ENCODE measurements at regions not wholly inside any gene's neighbourhood (a gene's known extent, or its start where the extent isn't known, plus 50 kb on each side); places are given as distances from the start of the nearest gene placed in this dataset.

GRCh38 chr17:13256545-13256944 is 238.7 kb upstream of the ELAC2 start:
- no peaks in the 10 kb centered on the region for H3K4me1 ChIP-seq (ENCODE audit: control insufficient read depth in 2 of 2, insufficient read depth in 2 of 2, low read length in 2 of 2)

GRCh38 chr17:13253733-13254410 is 236.0 kb upstream of the ELAC2 start:
- Histone ChIP-seq H3K36me3 (ENCODE audit: control insufficient read depth in 2 of 2, insufficient read depth in 2 of 2, low read length in 2 of 2) (no peaks in the 10 kb centered on the region), H3K27me3 (ENCODE audit: control insufficient read depth in 2 of 2, insufficient read depth in 2 of 2, low read length in 2 of 2) (no peaks in the 10 kb centered on the region), H3K4me3 (ENCODE audit: low read length in 2 of 2) (no peak overlapping the region), H3K9me3 (ENCODE audit: control insufficient read depth in 2 of 2, low read length in 2 of 2) (no peaks in the 10 kb centered on the region), H3K27ac (ENCODE audit: low read depth in 2 of 2, low read length in 2 of 2) (no peak overlapping the region), H3K4me1 (ENCODE audit: control insufficient read depth in 2 of 2, insufficient read depth in 2 of 2, low read length in 2 of 2) (no peaks in the 10 kb centered on the region), H3K9ac (ENCODE audit: low read depth in 1 of 2, low read length in 2 of 2) (no peak overlapping the region)

More at GRCh38 chr17:13256545-13256944, 238.7 kb upstream of the ELAC2 start:
- Histone ChIP-seq H3K9ac (ENCODE audit: low read depth in 1 of 2, low read length in 2 of 2) (no peak overlapping the region), H3K36me3 (ENCODE audit: control insufficient read depth in 2 of 2, insufficient read depth in 2 of 2, low read length in 2 of 2) (no peaks in the 10 kb centered on the region), H3K9me3 (ENCODE audit: control insufficient read depth in 2 of 2, low read length in 2 of 2) (no peaks in the 10 kb centered on the region), H3K4me3 (ENCODE audit: low read length in 2 of 2) (no peak overlapping the region), H3K27ac (ENCODE audit: low read depth in 2 of 2, low read length in 2 of 2) (no peak overlapping the region), H3K27me3 (ENCODE audit: control insufficient read depth in 2 of 2, insufficient read depth in 2 of 2, low read length in 2 of 2) (no peaks in the 10 kb centered on the region)

GRCh38 chr17:13244513-13244912 is 226.7 kb upstream of the ELAC2 start:
- Histone ChIP-seq H3K27me3 (ENCODE audit: control insufficient read depth in 2 of 2, insufficient read depth in 2 of 2, low read length in 2 of 2) (no peaks in the 10 kb centered on the region), H3K4me1 (ENCODE audit: control insufficient read depth in 2 of 2, insufficient read depth in 2 of 2, low read length in 2 of 2) (no peaks in the 10 kb centered on the region), H3K9me3 (ENCODE audit: control insufficient read depth in 2 of 2, low read length in 2 of 2) (no peaks in the 10 kb centered on the region), H3K36me3 (ENCODE audit: control insufficient read depth in 2 of 2, insufficient read depth in 2 of 2, low read length in 2 of 2) (no peaks in the 10 kb centered on the region), H3K27ac (ENCODE audit: low read depth in 2 of 2, low read length in 2 of 2) (no peak overlapping the region), H3K4me3 (ENCODE audit: low read length in 2 of 2) (no peak overlapping the region), H3K9ac (ENCODE audit: low read depth in 1 of 2, low read length in 2 of 2) (no peak overlapping the region)

GRCh38 chr17:13243585-13243984 is 225.8 kb upstream of the ELAC2 start:
- no peak overlapping the region for H3K27ac ChIP-seq (ENCODE audit: low read depth in 2 of 2, low read length in 2 of 2)
- no peaks in the 10 kb centered on the region for H3K9me3 ChIP-seq (ENCODE audit: control insufficient read depth in 2 of 2, low read length in 2 of 2)
- no peaks in the 10 kb centered on the region for H3K27me3 ChIP-seq (ENCODE audit: control insufficient read depth in 2 of 2, insufficient read depth in 2 of 2, low read length in 2 of 2)
- H3K4me3 ChIP-seq (ENCODE audit: low read length in 2 of 2), result no peak overlapping the region
- no peaks in the 10 kb centered on the region for H3K36me3 ChIP-seq (ENCODE audit: control insufficient read depth in 2 of 2, insufficient read depth in 2 of 2, low read length in 2 of 2)
- H3K9ac ChIP-seq (ENCODE audit: low read depth in 1 of 2, low read length in 2 of 2), result no peak overlapping the region
- no peaks in the 10 kb centered on the region for H3K4me1 ChIP-seq (ENCODE audit: control insufficient read depth in 2 of 2, insufficient read depth in 2 of 2, low read length in 2 of 2)

GRCh38 chr17:13240851-13241250 is 223.0 kb upstream of the ELAC2 start:
- Histone ChIP-seq H3K4me3 (ENCODE audit: low read length in 2 of 2) (no peak overlapping the region), H3K27ac (ENCODE audit: low read depth in 2 of 2, low read length in 2 of 2) (no peak overlapping the region), H3K36me3 (ENCODE audit: control insufficient read depth in 2 of 2, insufficient read depth in 2 of 2, low read length in 2 of 2) (no peaks in the 10 kb centered on the region), H3K9me3 (ENCODE audit: control insufficient read depth in 2 of 2, low read length in 2 of 2) (no peaks in the 10 kb centered on the region), H3K4me1 (ENCODE audit: control insufficient read depth in 2 of 2, insufficient read depth in 2 of 2, low read length in 2 of 2) (no peaks in the 10 kb centered on the region), H3K9ac (ENCODE audit: low read depth in 1 of 2, low read length in 2 of 2) (no peak overlapping the region), H3K27me3 (ENCODE audit: control insufficient read depth in 2 of 2, insufficient read depth in 2 of 2, low read length in 2 of 2) (no peaks in the 10 kb centered on the region)

GRCh38 chr17:13230350-13231264 is 212.8 kb upstream of the ELAC2 start:
- Histone ChIP-seq H3K9me3 (ENCODE audit: control insufficient read depth in 2 of 2, low read length in 2 of 2) (no peaks in the 10 kb centered on the region), H3K4me3 (ENCODE audit: low read length in 2 of 2) (peak overlapping the region in 1 of 2 donors; percentile 3), H3K4me1 (ENCODE audit: control insufficient read depth in 2 of 2, insufficient read depth in 2 of 2, low read length in 2 of 2) (peaks cover 0 to 6% of the 10 kb centered on the region in 2 donors), H3K27ac (ENCODE audit: low read depth in 2 of 2, low read length in 2 of 2) (no peak overlapping the region), H3K9ac (ENCODE audit: low read depth in 1 of 2, low read length in 2 of 2) (no peak overlapping the region), H3K36me3 (ENCODE audit: control insufficient read depth in 2 of 2, insufficient read depth in 2 of 2, low read length in 2 of 2) (no peaks in the 10 kb centered on the region), H3K27me3 (ENCODE audit: control insufficient read depth in 2 of 2, insufficient read depth in 2 of 2, low read length in 2 of 2) (no peaks in the 10 kb centered on the region)

GRCh38 chr17:13228225-13228624 is 210.4 kb upstream of the ELAC2 start:
- H3K9me3 ChIP-seq (ENCODE audit: control insufficient read depth in 2 of 2, low read length in 2 of 2), result no peaks in the 10 kb centered on the region
- H3K4me1 ChIP-seq (ENCODE audit: control insufficient read depth in 2 of 2, insufficient read depth in 2 of 2, low read length in 2 of 2), result peaks cover 0 to 6% of the 10 kb centered on the region in 2 donors
- H3K9ac ChIP-seq (ENCODE audit: low read depth in 1 of 2, low read length in 2 of 2), result no peak overlapping the region
- H3K27me3 ChIP-seq (ENCODE audit: control insufficient read depth in 2 of 2, insufficient read depth in 2 of 2, low read length in 2 of 2), result no peaks in the 10 kb centered on the region
- H3K4me3 ChIP-seq (ENCODE audit: low read length in 2 of 2), result no peak overlapping the region
- no peaks in the 10 kb centered on the region for H3K36me3 ChIP-seq (ENCODE audit: control insufficient read depth in 2 of 2, insufficient read depth in 2 of 2, low read length in 2 of 2)
- H3K27ac ChIP-seq (ENCODE audit: low read depth in 2 of 2, low read length in 2 of 2), result no peak overlapping the region

- H3K9me3 ChIP-seq (ENCODE audit: control insufficient read depth in 2 of 2, low read length in 2 of 2), result no peaks in the 10 kb centered on the region
- no peak overlapping the region for H3K27ac ChIP-seq (ENCODE audit: low read depth in 2 of 2, low read length in 2 of 2)
- H3K27me3 ChIP-seq (ENCODE audit: control insufficient read depth in 2 of 2, insufficient read depth in 2 of 2, low read length in 2 of 2), result no peaks in the 10 kb centered on the region
- no peak overlapping the region for H3K9ac ChIP-seq (ENCODE audit: low read depth in 1 of 2, low read length in 2 of 2)
- no peaks in the 10 kb centered on the region for H3K36me3 ChIP-seq (ENCODE audit: control insufficient read depth in 2 of 2, insufficient read depth in 2 of 2, low read length in 2 of 2)
- H3K4me1 ChIP-seq (ENCODE audit: control insufficient read depth in 2 of 2, insufficient read depth in 2 of 2, low read length in 2 of 2), result no peaks in the 10 kb centered on the region
- H3K4me3 ChIP-seq (ENCODE audit: low read length in 2 of 2), result no peak overlapping the region
Observed at GRCh38 chr17:13222975-13223374, 205.1 kb upstream of the ELAC2 start.

GRCh38 chr17:13212860-13213259 is 195.0 kb upstream of the ELAC2 start:
- H3K27ac ChIP-seq (ENCODE audit: low read depth in 2 of 2, low read length in 2 of 2), result no peak overlapping the region
- H3K4me3 ChIP-seq (ENCODE audit: low read length in 2 of 2), result no peak overlapping the region
- H3K36me3 ChIP-seq (ENCODE audit: control insufficient read depth in 2 of 2, insufficient read depth in 2 of 2, low read length in 2 of 2), result no peaks in the 10 kb centered on the region
- no peak overlapping the region for H3K9ac ChIP-seq (ENCODE audit: low read depth in 1 of 2, low read length in 2 of 2)
- H3K4me1 ChIP-seq (ENCODE audit: control insufficient read depth in 2 of 2, insufficient read depth in 2 of 2, low read length in 2 of 2), result no peaks in the 10 kb centered on the region
- H3K9me3 ChIP-seq (ENCODE audit: control insufficient read depth in 2 of 2, low read length in 2 of 2), result no peaks in the 10 kb centered on the region
- H3K27me3 ChIP-seq (ENCODE audit: control insufficient read depth in 2 of 2, insufficient read depth in 2 of 2, low read length in 2 of 2), result no peaks in the 10 kb centered on the region

GRCh38 chr17:13209081-13209480 is 191.3 kb upstream of the ELAC2 start:
- no peaks in the 10 kb centered on the region for H3K27me3 ChIP-seq (ENCODE audit: control insufficient read depth in 2 of 2, insufficient read depth in 2 of 2, low read length in 2 of 2)
- no peaks in the 10 kb centered on the region for H3K9me3 ChIP-seq (ENCODE audit: control insufficient read depth in 2 of 2, low read length in 2 of 2)
- no peak overlapping the region for H3K27ac ChIP-seq (ENCODE audit: low read depth in 2 of 2, low read length in 2 of 2)
- H3K36me3 ChIP-seq (ENCODE audit: control insufficient read depth in 2 of 2, insufficient read depth in 2 of 2, low read length in 2 of 2), result no peaks in the 10 kb centered on the region
- peaks cover 0 to 12% of the 10 kb centered on the region in 2 donors for H3K4me1 ChIP-seq (ENCODE audit: control insufficient read depth in 2 of 2, insufficient read depth in 2 of 2, low read length in 2 of 2)
- no peak overlapping the region for H3K9ac ChIP-seq (ENCODE audit: low read depth in 1 of 2, low read length in 2 of 2)
- H3K4me3 ChIP-seq (ENCODE audit: low read length in 2 of 2), result no peak overlapping the region
